Ascending aorta (tissue), 2 donors: ENCODE measurements at regions not wholly inside any gene's neighbourhood (a gene's known extent, or its start where the extent isn't known, plus 50 kb on each side); places are given as distances from the start of the nearest gene placed in this dataset.

ENCODE experiments used
- DNase-seq, 2 donors: peaks; one replicate each; pipeline ENCODE4 v3.0.0-alpha.2; 2019; ENCODE audit warnings: low spot score in 2 of 2
- H3K27ac ChIP-seq, 2 donors: fragments of 200-600 bp; sonication (generic); one replicate each; pipeline ENCODE4 v1.5.1; 2016 to 2017; ENCODE audit warnings: mild to moderate bottlenecking in 1 of 2
- H3K27me3 ChIP-seq: fragments of 200-600 bp; sonication (generic); one replicate; pipeline ENCODE4 v1.5.1; 2017
- H3K36me3 ChIP-seq, 2 donors: fragments of 200-600 bp; sonication (generic); one replicate each; pipeline ENCODE4 v1.5.1; 2016
- H3K4me1 ChIP-seq, 2 donors: fragments of 200-600 bp; sonication (generic); one replicate each; pipeline ENCODE4 v1.5.1; 2016 to 2017; ENCODE audit warnings: mild to moderate bottlenecking in 1 of 2
- H3K4me3 ChIP-seq, 2 donors: fragments of 200-600 bp; sonication (generic); one replicate each; pipeline ENCODE4 v1.5.1; 2016 to 2017; ENCODE audit warnings: mild to moderate bottlenecking in 1 of 2
- H3K9me3 ChIP-seq, 2 donors: fragments of 200-600 bp; sonication (generic); one replicate each; pipeline ENCODE4 v1.5.1; 2016
- intact Hi-C: fragments of 100-400 bp; cut with DNase I; formaldehyde crosslinking; loops from one replicate; pipeline ENCODE4 v1.15.1; 2023
- TF ChIP-seq, protein P1 (sequence below), 3 experiments: fragments of 200-600 bp in 2 of 3; fragments of 450-650 bp in 1 of 3; sonication (generic) in 2 of 3; IDR thresholded peaks; one replicate each; pipeline ENCODE4 v1.5.1; 2016 to 2019; ENCODE audit warnings: antibody characterized with exemption in 3 of 3, mild to moderate bottlenecking in 1 of 3, moderate library complexity in 1 of 3

GRCh38 chr10:8349610-8350249 lies 295.2 kb downstream of the GATA3 start:
- TF ChIP-seq, protein P1, sequence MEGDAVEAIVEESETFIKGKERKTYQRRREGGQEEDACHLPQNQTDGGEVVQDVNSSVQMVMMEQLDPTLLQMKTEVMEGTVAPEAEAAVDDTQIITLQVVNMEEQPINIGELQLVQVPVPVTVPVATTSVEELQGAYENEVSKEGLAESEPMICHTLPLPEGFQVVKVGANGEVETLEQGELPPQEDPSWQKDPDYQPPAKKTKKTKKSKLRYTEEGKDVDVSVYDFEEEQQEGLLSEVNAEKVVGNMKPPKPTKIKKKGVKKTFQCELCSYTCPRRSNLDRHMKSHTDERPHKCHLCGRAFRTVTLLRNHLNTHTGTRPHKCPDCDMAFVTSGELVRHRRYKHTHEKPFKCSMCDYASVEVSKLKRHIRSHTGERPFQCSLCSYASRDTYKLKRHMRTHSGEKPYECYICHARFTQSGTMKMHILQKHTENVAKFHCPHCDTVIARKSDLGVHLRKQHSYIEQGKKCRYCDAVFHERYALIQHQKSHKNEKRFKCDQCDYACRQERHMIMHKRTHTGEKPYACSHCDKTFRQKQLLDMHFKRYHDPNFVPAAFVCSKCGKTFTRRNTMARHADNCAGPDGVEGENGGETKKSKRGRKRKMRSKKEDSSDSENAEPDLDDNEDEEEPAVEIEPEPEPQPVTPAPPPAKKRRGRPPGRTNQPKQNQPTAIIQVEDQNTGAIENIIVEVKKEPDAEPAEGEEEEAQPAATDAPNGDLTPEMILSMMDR (IDR thresholded peaks at IDR 0.05): no peak
- Histone ChIP-seq H3K27me3 (no peaks in the 10 kb centered on the region), H3K4me3 (no peak overlapping the region), H3K27ac (no peak overlapping the region), H3K36me3 (no peaks in the 10 kb centered on the region), H3K9me3 (no peaks in the 10 kb centered on the region), H3K4me1 (no peaks in the 10 kb centered on the region)
- DNase-seq: no peak
- intact Hi-C loops: no loop called here

DNA sequence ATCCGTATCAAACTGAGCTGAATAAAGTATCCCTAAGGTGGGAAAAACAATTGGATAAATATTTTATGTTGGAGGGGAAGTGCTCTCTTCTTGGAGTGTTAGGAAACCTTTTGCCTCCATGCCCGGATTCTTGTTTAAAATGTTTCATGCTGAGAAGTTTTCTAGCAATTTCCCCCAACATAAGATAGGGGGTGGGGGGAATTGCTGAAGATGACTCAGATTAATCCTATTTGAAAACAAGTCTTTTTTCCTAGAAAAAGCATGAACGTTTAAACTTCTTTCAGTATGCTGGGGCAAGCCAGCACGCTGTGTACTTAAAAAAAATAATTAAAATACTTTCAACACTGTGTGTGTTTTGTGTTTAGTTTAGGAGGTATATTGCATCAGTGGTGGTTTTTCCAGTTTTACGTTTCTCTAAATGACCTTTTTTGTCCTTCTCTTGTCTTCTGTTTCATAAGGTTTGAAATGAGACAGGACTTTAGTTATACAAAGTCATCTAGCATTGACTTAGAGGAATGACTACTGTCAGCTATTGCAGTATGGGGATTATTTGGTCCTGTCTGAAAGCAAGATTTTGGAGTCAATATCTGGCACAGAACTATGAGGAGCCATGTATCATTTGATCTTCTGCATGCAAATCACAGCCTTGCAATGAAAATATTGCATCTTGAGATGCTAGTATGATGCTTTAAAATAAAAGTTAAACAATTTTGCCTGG lies 295.9 kb downstream of the GATA3 start:
- Histone ChIP-seq H3K27me3 (no peaks in the 10 kb centered on the region), H3K4me1 (no peaks in the 10 kb centered on the region), H3K27ac (no peak overlapping the region), H3K4me3 (no peak overlapping the region), H3K9me3 (no peaks in the 10 kb centered on the region), H3K36me3 (no peaks in the 10 kb centered on the region)
- TF ChIP-seq, protein P1 (IDR thresholded peaks at IDR 0.05): no peak
- intact Hi-C loops: no loop called here
- no peak for DNase-seq

GRCh38 chr10:8352171-8353075 lies 297.9 kb downstream of the GATA3 start:
- no peaks in the 10 kb centered on the region for H3K4me1 ChIP-seq
- TF ChIP-seq, protein P1 (IDR thresholded peaks at IDR 0.05): no peak
- intact Hi-C loops: no loop called here

GRCh38 chr10:8356283-8356682 lies 301.8 kb downstream of the GATA3 start:
- Histone ChIP-seq H3K4me1 (no peaks in the 10 kb centered on the region), H3K36me3 (no peaks in the 10 kb centered on the region), H3K27me3 (no peaks in the 10 kb centered on the region), H3K27ac (no peak overlapping the region), H3K4me3 (no peak overlapping the region), H3K9me3 (no peaks in the 10 kb centered on the region)
- no peak for DNase-seq
- TF ChIP-seq, protein P1 (IDR thresholded peaks at IDR 0.05): no peak
- intact Hi-C loops: no loop called here

More at GRCh38 chr10:8352171-8353075, 297.9 kb downstream of the GATA3 start:
- Histone ChIP-seq H3K36me3 (no peaks in the 10 kb centered on the region), H3K27ac (no peak overlapping the region), H3K27me3 (no peaks in the 10 kb centered on the region), H3K4me3 (no peak overlapping the region), H3K9me3 (no peaks in the 10 kb centered on the region)
- DNase-seq: no peak

- TF ChIP-seq, protein P1 (IDR thresholded peaks at IDR 0.05): no peak
- Histone ChIP-seq H3K27ac (no peak overlapping the region), H3K9me3 (no peaks in the 10 kb centered on the region), H3K27me3 (no peaks in the 10 kb centered on the region), H3K4me1 (no peaks in the 10 kb centered on the region), H3K4me3 (no peak overlapping the region), H3K36me3 (no peaks in the 10 kb centered on the region)
- no peak for DNase-seq
- intact Hi-C loops: no loop called here
Measured at GRCh38 chr10:8359467-8359866, 305.0 kb downstream of the GATA3 start.
